22Rv1 (cell line): ENCODE measurements at regions not wholly inside any gene's neighbourhood (a gene's known extent, or its start where the extent isn't known, plus 50 kb on each side); places are given as distances from the start of the nearest gene placed in this dataset.

Source experiments
- CTCF ChIP-seq: fragments of 450-650 bp; IDR thresholded peaks from 2 replicates; pipeline ENCODE4 v1.5.1; 2017; ENCODE audit warnings: mild to moderate bottlenecking
- ZFX ChIP-seq: fragments of 450-650 bp; IDR thresholded peaks from 2 replicates; pipeline ENCODE4 v1.6.1; 2017; ENCODE audit warnings: antibody characterized with exemption, borderline replicate concordance

GRCh38 chr16:8168016-8168415 lies 422.3 kb downstream of the TMEM114 start:
- no peak for TF ChIP-seq CTCF
- no peak for TF ChIP-seq ZFX
